Astrocyte (in vitro differentiated cells and primary cell): ENCODE measurements at regions not wholly inside any gene's neighbourhood (a gene's known extent, or its start where the extent isn't known, plus 50 kb on each side); places are given as distances from the start of the nearest gene placed in this dataset.
A peak's percentile ranks its signal among the peaks of the same experiment; 100 is the strongest.

ENCODE experiments used
- DNase-seq: peaks from one replicate; pipeline ENCODE4 v3.0.0-alpha.2; 2010; ENCODE audit warnings: low read depth
- FAIRE-seq: peaks from 2 replicates; lab custom pipeline; 2011; peaks lifted over from hg19 to GRCh38; lab: Jason Lieb, UNC
- H2AFZ ChIP-seq: 2 replicates; pipeline ENCODE4 v1.6.0; 2012; ENCODE audit warnings: low read depth, low read length, inconsistent platforms
- H3K27ac ChIP-seq: 2 replicates; pipeline ENCODE4 v1.5.1; 2011; ENCODE audit warnings: low read depth, low read length, inconsistent platforms
- H3K27me3 ChIP-seq: 2 replicates; pipeline ENCODE4 v1.6.0; 2011; ENCODE audit warnings: low read length, inconsistent platforms; ENCODE audit not compliant: insufficient read depth
- H3K36me3 ChIP-seq: 2 replicates; pipeline ENCODE4 v1.5.1; 2011; ENCODE audit warnings: low read length, inconsistent platforms; ENCODE audit not compliant: insufficient read depth
- H3K4me1 ChIP-seq: 2 replicates; pipeline ENCODE4 v1.5.1; 2011; ENCODE audit warnings: low read length, inconsistent platforms; ENCODE audit not compliant: insufficient read depth
- H3K4me2 ChIP-seq: 2 replicates; pipeline ENCODE4 v1.6.0; 2012; ENCODE audit warnings: low read length, inconsistent platforms
- H3K4me3 ChIP-seq: 2 replicates; pipeline ENCODE4 v1.5.1; 2011; ENCODE audit warnings: low read depth, mild to moderate bottlenecking, low read length, inconsistent platforms; ENCODE audit not compliant: insufficient read depth
- H3K79me2 ChIP-seq: 2 replicates; pipeline ENCODE4 v1.6.0; 2012; ENCODE audit warnings: mild to moderate bottlenecking, low read length, inconsistent platforms; ENCODE audit not compliant: insufficient read depth
- H3K9ac ChIP-seq: 2 replicates; pipeline ENCODE4 v1.6.0; 2012; ENCODE audit warnings: mild to moderate bottlenecking, low read length, inconsistent platforms
- H3K9me3 ChIP-seq: 2 replicates; pipeline ENCODE4 v1.5.1; 2012; ENCODE audit warnings: low read depth, mild to moderate bottlenecking, low read length, inconsistent platforms; ENCODE audit not compliant: insufficient read depth
- H4K20me1 ChIP-seq: 2 replicates; pipeline ENCODE4 v1.6.0; 2012; ENCODE audit warnings: low read length, inconsistent platforms; ENCODE audit not compliant: insufficient read depth
- H3K27ac Mint-ChIP-seq: one replicate; pipeline ENCODE4 v1.8.0; 2021; ENCODE audit warnings: mild to moderate bottlenecking, mixed read lengths; ENCODE audit not compliant: unreplicated experiment
- H3K27me3 Mint-ChIP-seq: one replicate; pipeline ENCODE4 v1.8.0; 2021; ENCODE audit warnings: low read depth, mixed read lengths; ENCODE audit not compliant: unreplicated experiment
- H3K36me3 Mint-ChIP-seq: one replicate; pipeline ENCODE4 v1.8.0; 2021; ENCODE audit warnings: low read depth, mixed read lengths; ENCODE audit not compliant: unreplicated experiment
- H3K4me1 Mint-ChIP-seq: one replicate; pipeline ENCODE4 v1.8.0; 2021; ENCODE audit warnings: low read depth, mixed read lengths; ENCODE audit not compliant: unreplicated experiment
- H3K4me3 Mint-ChIP-seq: one replicate; pipeline ENCODE4 v1.8.0; 2021; ENCODE audit warnings: mild to moderate bottlenecking, moderate library complexity, mixed read lengths; ENCODE audit not compliant: unreplicated experiment
- H3K9me3 Mint-ChIP-seq: one replicate; pipeline ENCODE4 v1.8.0; 2021; ENCODE audit warnings: mild to moderate bottlenecking, mixed read lengths; ENCODE audit not compliant: unreplicated experiment
- EZH2 ChIP-seq: IDR thresholded peaks from 2 replicates; pipeline ENCODE4 v1.6.1; 2012; ENCODE audit warnings: mild to moderate bottlenecking, low read length, inconsistent platforms; ENCODE audit not compliant: insufficient read depth
- TF ChIP-seq, protein P1 (sequence below): IDR thresholded peaks from 2 replicates; pipeline ENCODE4 v1.5.1; 2011; ENCODE audit warnings: low read depth, mild to moderate bottlenecking, inconsistent platforms, low read length, moderate library complexity; ENCODE audit not compliant: insufficient read depth

DNA sequence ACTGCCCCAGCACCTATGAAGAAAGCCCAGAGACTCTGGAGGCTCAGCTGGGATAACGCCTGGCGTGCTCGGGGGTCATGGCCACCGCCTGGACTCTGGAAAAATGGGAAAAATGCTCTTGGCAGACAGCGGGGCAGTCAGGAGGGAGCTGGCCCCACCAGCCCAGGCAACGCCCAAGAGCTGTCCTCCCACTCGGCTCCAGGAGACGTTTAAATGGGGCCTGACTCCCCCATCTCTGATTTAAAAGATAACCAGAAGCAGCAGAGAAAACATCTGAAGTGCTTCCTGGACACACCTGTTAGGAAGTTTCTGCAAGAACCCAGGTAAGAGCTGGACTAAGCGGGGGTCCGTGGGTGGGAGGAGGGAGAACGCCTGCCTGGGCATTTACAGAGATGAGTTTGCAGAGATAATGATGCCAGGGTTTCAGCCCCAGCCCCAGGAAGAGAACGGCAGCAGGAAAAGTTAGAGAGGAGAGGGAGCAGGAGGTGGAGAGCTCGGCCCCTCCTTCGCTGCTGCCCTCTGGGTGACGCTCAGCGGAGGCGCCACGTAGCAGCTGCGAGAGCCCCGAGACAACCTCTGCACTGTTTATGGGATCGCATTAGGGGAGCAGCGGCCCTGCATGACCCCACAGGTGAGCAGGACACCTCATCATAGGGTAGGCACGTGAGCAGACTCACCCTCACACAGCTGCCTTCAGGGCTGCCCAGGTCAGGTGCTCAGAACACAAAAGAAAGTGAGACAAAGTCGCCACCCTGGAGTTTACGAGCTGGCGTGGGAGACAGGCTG is 83.5 kb upstream of the INSIG1 start:
- TF ChIP-seq, protein P1, sequence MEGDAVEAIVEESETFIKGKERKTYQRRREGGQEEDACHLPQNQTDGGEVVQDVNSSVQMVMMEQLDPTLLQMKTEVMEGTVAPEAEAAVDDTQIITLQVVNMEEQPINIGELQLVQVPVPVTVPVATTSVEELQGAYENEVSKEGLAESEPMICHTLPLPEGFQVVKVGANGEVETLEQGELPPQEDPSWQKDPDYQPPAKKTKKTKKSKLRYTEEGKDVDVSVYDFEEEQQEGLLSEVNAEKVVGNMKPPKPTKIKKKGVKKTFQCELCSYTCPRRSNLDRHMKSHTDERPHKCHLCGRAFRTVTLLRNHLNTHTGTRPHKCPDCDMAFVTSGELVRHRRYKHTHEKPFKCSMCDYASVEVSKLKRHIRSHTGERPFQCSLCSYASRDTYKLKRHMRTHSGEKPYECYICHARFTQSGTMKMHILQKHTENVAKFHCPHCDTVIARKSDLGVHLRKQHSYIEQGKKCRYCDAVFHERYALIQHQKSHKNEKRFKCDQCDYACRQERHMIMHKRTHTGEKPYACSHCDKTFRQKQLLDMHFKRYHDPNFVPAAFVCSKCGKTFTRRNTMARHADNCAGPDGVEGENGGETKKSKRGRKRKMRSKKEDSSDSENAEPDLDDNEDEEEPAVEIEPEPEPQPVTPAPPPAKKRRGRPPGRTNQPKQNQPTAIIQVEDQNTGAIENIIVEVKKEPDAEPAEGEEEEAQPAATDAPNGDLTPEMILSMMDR, result no peak
- no peak for TF ChIP-seq EZH2
- Histone ChIP-seq H2AFZ (peak overlapping the region; percentile 64), H3K9ac (peak overlapping the region; percentile 38), H4K20me1 (no peaks in the 10 kb centered on the region), H3K4me3 (no peak overlapping the region), H3K9me3 (no peaks in the 10 kb centered on the region), H3K4me2 (peak overlapping the region; percentile 68), H3K27ac (peak overlapping the region; percentile 48), H3K4me1 (peaks cover 27% of the 10 kb centered on the region), H3K79me2 (no peaks in the 10 kb centered on the region), H3K36me3 (no peaks in the 10 kb centered on the region), H3K27me3 (no peaks in the 10 kb centered on the region)
- Mint-ChIP-seq H3K27me3 (no peaks in the 10 kb centered on the region), H3K4me3 (peak overlapping the region; percentile 54), H3K36me3 (no peaks in the 10 kb centered on the region), H3K27ac (peak overlapping the region; percentile 97), H3K9me3 (peaks cover 3% of the 10 kb centered on the region), H3K4me1 (peaks cover 21% of the 10 kb centered on the region)
- no peak for DNase-seq
- FAIRE-seq, result no peak

DNA sequence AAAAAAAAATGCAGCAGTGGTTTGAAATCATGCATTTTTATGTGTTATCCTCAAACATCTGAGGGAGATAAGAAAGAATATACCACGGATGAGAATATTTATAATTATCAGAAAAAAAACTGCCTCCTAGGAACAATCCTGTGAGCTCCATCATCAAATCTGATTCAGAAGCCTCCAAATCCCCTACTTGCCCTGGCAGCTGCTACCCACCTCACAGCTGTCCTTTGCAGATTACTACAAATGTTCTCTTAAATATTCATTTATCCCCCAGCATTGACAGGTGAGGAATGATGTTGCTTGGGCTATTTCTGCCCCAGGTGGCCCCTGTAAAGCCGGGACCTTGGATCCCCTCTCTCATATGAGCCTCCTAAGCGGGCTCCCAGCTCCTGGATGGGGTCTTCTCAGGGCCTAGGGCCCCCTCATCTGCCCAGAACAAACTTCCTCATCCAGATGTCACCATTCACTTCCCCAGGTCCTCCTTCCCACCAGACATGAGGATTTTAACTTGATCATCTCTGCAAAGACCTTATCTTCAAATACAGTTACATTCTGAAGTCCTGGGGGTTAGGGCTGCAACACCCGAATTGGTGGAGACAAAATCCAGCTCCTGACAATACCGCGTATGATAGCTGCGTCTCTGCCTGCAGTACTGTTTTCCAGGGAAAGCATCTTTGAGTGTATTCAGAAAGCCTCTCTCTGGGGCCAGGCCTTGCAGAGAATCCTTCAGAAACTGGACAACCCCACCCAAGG is 81.9 kb upstream of the INSIG1 start:
- Histone ChIP-seq H3K27me3 (no peaks in the 10 kb centered on the region), H3K4me3 (no peak overlapping the region), H3K36me3 (no peaks in the 10 kb centered on the region), H4K20me1 (no peaks in the 10 kb centered on the region), H3K4me2 (no peak overlapping the region), H2AFZ (no peak overlapping the region), H3K9me3 (no peaks in the 10 kb centered on the region), H3K4me1 (peaks cover 24% of the 10 kb centered on the region), H3K79me2 (no peaks in the 10 kb centered on the region), H3K9ac (no peak overlapping the region), H3K27ac (no peak overlapping the region)
- H3K36me3 Mint-ChIP-seq, result no peaks in the 10 kb centered on the region
- DNase-seq, result no peak
- no peak for FAIRE-seq
- TF ChIP-seq, protein P1, result no peak
- no peak for TF ChIP-seq EZH2
- peaks cover 16% of the 10 kb centered on the region for H3K4me1 Mint-ChIP-seq
- no peaks in the 10 kb centered on the region for H3K27me3 Mint-ChIP-seq
- peak overlapping the region; percentile 26 for H3K27ac Mint-ChIP-seq
- H3K4me3 Mint-ChIP-seq, result no peak overlapping the region
- H3K9me3 Mint-ChIP-seq, result no peaks in the 10 kb centered on the region
